Activated CD8-positive, alpha-beta T cell treated with anti-CD3 and anti-CD28 coated beads for 36 hours (primary cell): ENCODE measurements at regions not wholly inside any gene's neighbourhood (a gene's known extent, or its start where the extent isn't known, plus 50 kb on each side); places are given as distances from the start of the nearest gene placed in this dataset.

ENCODE experiments used
- ATAC-seq: fragments of 200-7000 bp; cut with Tn5 transposase; one replicate; pipeline ENCODE4 v1.10.0; 2021; ENCODE audit warnings: mild to moderate bottlenecking, moderate library complexity
- CTCF ChIA-PET: fragments of 350-600 bp; sonication (Branson Sonifier 250); formaldehyde crosslinking; loops from one replicate; lab custom pipeline; 2021; ENCODE audit warnings: antibody characterized with exemption; lab: Charles Lee
- POLR2A ChIA-PET: fragments of 350-600 bp; sonication (Branson Sonifier 250); formaldehyde crosslinking; loops from one replicate; lab custom pipeline; 2021; ENCODE audit warnings: antibody characterized with exemption; lab: Charles Lee
- DNase-seq: peaks from one replicate; pipeline ENCODE4 v3.0.0-alpha.2; 2020
- H3K27ac Mint-ChIP-seq: one replicate; pipeline ENCODE4 v1.8.0; 2021; ENCODE audit warnings: mild to moderate bottlenecking, mixed read lengths
- H3K27me3 Mint-ChIP-seq: one replicate; pipeline ENCODE4 v1.8.0; 2021; ENCODE audit warnings: mixed read lengths
- H3K36me3 Mint-ChIP-seq: one replicate; pipeline ENCODE4 v1.8.0; 2021; ENCODE audit warnings: low read depth, mixed read lengths
- H3K4me1 Mint-ChIP-seq: one replicate; pipeline ENCODE4 v1.8.0; 2021; ENCODE audit warnings: low read depth, mixed read lengths
- H3K4me3 Mint-ChIP-seq: one replicate; pipeline ENCODE4 v1.8.0; 2021; ENCODE audit warnings: mild to moderate bottlenecking, moderate library complexity, mixed read lengths
- H3K9me3 Mint-ChIP-seq: one replicate; pipeline ENCODE4 v1.8.0; 2021; ENCODE audit warnings: mixed read lengths
- CTCF ChIP-seq: fragments of 200-600 bp; IDR thresholded peaks from one replicate; pipeline ENCODE4 v1.8.0; 2022; ENCODE audit warnings: antibody characterized with exemption, mild to moderate bottlenecking
- intact Hi-C: fragments of 100-400 bp; cut with micrococcal nuclease; formaldehyde crosslinking; loops from one replicate; pipeline ENCODE4 v1.10.0; 2022

- Mint-ChIP-seq H3K4me1 (no peaks in the 10 kb centered on the region), H3K36me3 (no peaks in the 10 kb centered on the region), H3K27me3 (no peaks in the 10 kb centered on the region), H3K9me3 (no peaks in the 10 kb centered on the region), H3K27ac (no peak overlapping the region), H3K4me3 (no peak overlapping the region)
- intact Hi-C loops: no loop called here
- no peak for TF ChIP-seq CTCF
- ChIA-PET POLR2A (no interaction called here), CTCF (no interaction called here)
- ATAC-seq (no peak), DNase-seq (no peak)
Observed at GRCh38 chr10:2022401-2022800, 285.1 kb upstream of the ADARB2 start.

GRCh38 chr10:2020836-2021235 lies 283.5 kb upstream of the ADARB2 start:
- POLR2A ChIA-PET: no interaction called here
- Mint-ChIP-seq H3K4me3 (no peak overlapping the region), H3K4me1 (no peaks in the 10 kb centered on the region)

GRCh38 chr10:2019803-2020202 lies 282.5 kb upstream of the ADARB2 start:
- no peaks in the 10 kb centered on the region for H3K4me1 Mint-ChIP-seq
- DNase-seq: no peak
- no peak for TF ChIP-seq CTCF
- intact Hi-C loops: no loop called here
- no peak for ATAC-seq
- no peak overlapping the region for H3K4me3 Mint-ChIP-seq
- no peaks in the 10 kb centered on the region for H3K27me3 Mint-ChIP-seq
- CTCF ChIA-PET: no interaction called here
- H3K36me3 Mint-ChIP-seq: no peaks in the 10 kb centered on the region
- no peak overlapping the region for H3K27ac Mint-ChIP-seq
- POLR2A ChIA-PET: no interaction called here
- H3K9me3 Mint-ChIP-seq: no peaks in the 10 kb centered on the region

More at GRCh38 chr10:2020836-2021235, 283.5 kb upstream of the ADARB2 start:
- Mint-ChIP-seq H3K27me3 (no peaks in the 10 kb centered on the region), H3K36me3 (no peaks in the 10 kb centered on the region), H3K9me3 (no peaks in the 10 kb centered on the region), H3K27ac (no peak overlapping the region)
- DNase-seq (no peak), ATAC-seq (no peak)
- intact Hi-C loops: no loop called here
- TF ChIP-seq CTCF: no peak
- CTCF ChIA-PET: no interaction called here

- no peaks in the 10 kb centered on the region for H3K4me1 Mint-ChIP-seq
- no peaks in the 10 kb centered on the region for H3K27me3 Mint-ChIP-seq
- POLR2A ChIA-PET: no interaction called here
- no peak for DNase-seq
- H3K9me3 Mint-ChIP-seq: no peaks in the 10 kb centered on the region
- TF ChIP-seq CTCF: no peak
- H3K4me3 Mint-ChIP-seq: no peak overlapping the region
- no peaks in the 10 kb centered on the region for H3K36me3 Mint-ChIP-seq
- intact Hi-C loops: no loop called here
- CTCF ChIA-PET: no interaction called here
- no peak for ATAC-seq
- no peak overlapping the region for H3K27ac Mint-ChIP-seq
Observed at GRCh38 chr10:2019281-2019680, 282.0 kb upstream of the ADARB2 start.

- Mint-ChIP-seq H3K9me3 (no peaks in the 10 kb centered on the region), H3K27me3 (no peaks in the 10 kb centered on the region), H3K27ac (no peak overlapping the region), H3K4me1 (no peaks in the 10 kb centered on the region), H3K4me3 (no peak overlapping the region), H3K36me3 (no peaks in the 10 kb centered on the region)
- ChIA-PET CTCF (no interaction called here), POLR2A (no interaction called here)
- DNase-seq: no peak
- TF ChIP-seq CTCF: no peak
- intact Hi-C loops: no loop called here
- no peak for ATAC-seq
Observed at GRCh38 chr10:2014541-2014940, 277.2 kb upstream of the ADARB2 start.
